Keratinocyte (primary cell): ENCODE measurements at regions not wholly inside any gene's neighbourhood (a gene's known extent, or its start where the extent isn't known, plus 50 kb on each side); places are given as distances from the start of the nearest gene placed in this dataset.

ENCODE experiments used
- EZH2 ChIP-seq: IDR thresholded peaks from one replicate; pipeline ENCODE4 v1.6.1; 2012; ENCODE audit warnings: inconsistent platforms, mild to moderate bottlenecking, low read length, moderate library complexity
- TF ChIP-seq, protein P1 (sequence below), 3 experiments: IDR thresholded peaks in 1 of 3; conservative IDR thresholded peaks in 1 of 3; optimal IDR thresholded peaks in 1 of 3; 2 replicates in 2 of 3; 3 replicates in 1 of 3; pipeline versions ENCODE3 to v1.5.1; 2011; ENCODE audit warnings: low read length in 3 of 3, mild to moderate bottlenecking in 3 of 3, moderate library complexity in 2 of 3, control low read depth in 1 of 3, inconsistent platforms in 1 of 3; ENCODE audit not compliant: insufficient read depth in 2 of 3; ENCODE audit errors: extremely low read depth in 1 of 3

DNA sequence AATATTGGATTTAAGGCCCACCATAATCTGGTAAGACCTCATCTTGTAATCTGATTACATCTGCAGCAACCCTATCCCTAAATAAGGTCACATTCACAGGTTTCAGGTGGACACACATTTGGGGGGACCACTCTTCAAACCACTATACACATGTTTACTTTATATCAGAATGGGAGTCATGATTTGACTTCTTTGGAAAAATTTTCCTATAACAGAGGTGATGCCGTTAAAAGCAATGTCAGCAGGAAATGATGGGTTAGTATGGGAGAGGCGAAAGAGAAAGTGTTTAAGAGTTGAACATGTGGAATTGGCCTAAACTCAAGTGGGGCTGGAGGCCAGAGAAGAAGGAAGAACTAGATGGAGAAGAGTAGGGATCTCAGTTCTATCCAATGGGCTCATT is 281.7 kb upstream of the ERCC4 start:
- TF ChIP-seq, protein P1, sequence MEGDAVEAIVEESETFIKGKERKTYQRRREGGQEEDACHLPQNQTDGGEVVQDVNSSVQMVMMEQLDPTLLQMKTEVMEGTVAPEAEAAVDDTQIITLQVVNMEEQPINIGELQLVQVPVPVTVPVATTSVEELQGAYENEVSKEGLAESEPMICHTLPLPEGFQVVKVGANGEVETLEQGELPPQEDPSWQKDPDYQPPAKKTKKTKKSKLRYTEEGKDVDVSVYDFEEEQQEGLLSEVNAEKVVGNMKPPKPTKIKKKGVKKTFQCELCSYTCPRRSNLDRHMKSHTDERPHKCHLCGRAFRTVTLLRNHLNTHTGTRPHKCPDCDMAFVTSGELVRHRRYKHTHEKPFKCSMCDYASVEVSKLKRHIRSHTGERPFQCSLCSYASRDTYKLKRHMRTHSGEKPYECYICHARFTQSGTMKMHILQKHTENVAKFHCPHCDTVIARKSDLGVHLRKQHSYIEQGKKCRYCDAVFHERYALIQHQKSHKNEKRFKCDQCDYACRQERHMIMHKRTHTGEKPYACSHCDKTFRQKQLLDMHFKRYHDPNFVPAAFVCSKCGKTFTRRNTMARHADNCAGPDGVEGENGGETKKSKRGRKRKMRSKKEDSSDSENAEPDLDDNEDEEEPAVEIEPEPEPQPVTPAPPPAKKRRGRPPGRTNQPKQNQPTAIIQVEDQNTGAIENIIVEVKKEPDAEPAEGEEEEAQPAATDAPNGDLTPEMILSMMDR (optimal IDR thresholded peaks at IDR 0.05 in 1 of 3, IDR thresholded peaks at IDR 0.05 in 1 of 3, conservative IDR thresholded peaks at IDR 0.05 in 1 of 3; ENCODE audit: extremely low read depth in 1 of 3, insufficient read depth in 2 of 3, low read length in 3 of 3), result no peak
- TF ChIP-seq EZH2, result no peak
